IMR-90 (cell line): ENCODE measurements at regions not wholly inside any gene's neighbourhood (a gene's known extent, or its start where the extent isn't known, plus 50 kb on each side); places are given as distances from the start of the nearest gene placed in this dataset.

Experiments used
- ATAC-seq: fragments of 200-7000 bp; cut with Tn5 transposase; 2 replicates; pipeline ENCODE4 v1.9.1; 2020; ENCODE audit warnings: low read depth, mild to moderate bottlenecking, moderate library complexity
- BruUV-seq: library from RNA; stranded (reverse); fragments of 400-500 nt; replicated peaks from 2 replicates; lab custom pipeline; 2021; lab: Mats Ljungman, UMichigan
- CTCF ChIA-PET: fragments of 300-600 bp; formaldehyde crosslinking; extraction: SDS; loops from one replicate; lab custom pipeline; 2021; ENCODE audit warnings: antibody characterized with exemption; lab: Yijun Ruan, JAX
- POLR2A ChIA-PET: fragments of 300-600 bp; sonication (Branson Sonifier 250); formaldehyde crosslinking; loops from one replicate; lab custom pipeline; 2022; ENCODE audit warnings: antibody characterized with exemption; ENCODE audit not compliant: unreplicated experiment; lab: Charles Lee
- DNase-seq: peaks from one replicate; pipeline ENCODE4 v3.0.0; 2013
- H2AFZ ChIP-seq: replicated peaks from 2 replicates; pipeline ENCODE3; 2013; ENCODE audit warnings: low read length, mild to moderate bottlenecking; ENCODE audit not compliant: poor library complexity
- H2AK5ac ChIP-seq: 2 replicates; pipeline ENCODE4 v1.6.1; 2013; ENCODE audit warnings: low read depth, low read length, inconsistent platforms
- H2AK9ac ChIP-seq: replicated peaks from 2 replicates; pipeline ENCODE3; 2013; ENCODE audit warnings: mild to moderate bottlenecking, low read depth, low read length, moderate library complexity; ENCODE audit not compliant: poor library complexity
- H2BK120ac ChIP-seq: 2 replicates; pipeline ENCODE4 v1.6.1; 2013; ENCODE audit warnings: low read depth, low read length, inconsistent platforms
- H2BK15ac ChIP-seq: 3 replicates; pipeline ENCODE4 v1.6.1; 2013; ENCODE audit warnings: low read depth, low read length, inconsistent platforms
- H2BK20ac ChIP-seq: 2 replicates; pipeline ENCODE4 v1.6.1; 2013; ENCODE audit warnings: low read depth, mild to moderate bottlenecking, inconsistent platforms, low read length, moderate library complexity
- H2BK5ac ChIP-seq: 2 replicates; pipeline ENCODE4 v1.6.1; 2013; ENCODE audit warnings: mild to moderate bottlenecking, low read depth, low read length, inconsistent platforms; ENCODE audit not compliant: poor library complexity, severe bottlenecking
- H3K14ac ChIP-seq: replicated peaks from 2 replicates; pipeline ENCODE4 v1.6.1; 2013; ENCODE audit warnings: low read depth, low read length, inconsistent platforms
- H3K18ac ChIP-seq: 2 replicates; pipeline ENCODE4 v1.6.1; 2013; ENCODE audit warnings: low read depth, low read length, control low read depth
- H3K23ac ChIP-seq: 2 replicates; pipeline ENCODE4 v1.6.1; 2013; ENCODE audit warnings: low read depth, low read length, inconsistent platforms
- H3K27ac ChIP-seq: 2 replicates; pipeline ENCODE4 v1.5.1; 2013; ENCODE audit warnings: mild to moderate bottlenecking, control low read depth, low read length; ENCODE audit not compliant: insufficient read depth
- H3K27me3 ChIP-seq: 2 replicates; pipeline ENCODE4 v1.6.1; 2013; ENCODE audit warnings: low read length; ENCODE audit not compliant: control insufficient read depth, insufficient read depth
- H3K36me3 ChIP-seq: 2 replicates; pipeline ENCODE4 v1.6.1; 2013; ENCODE audit warnings: low read length, mixed read lengths; ENCODE audit not compliant: control insufficient read depth, insufficient read depth
- H3K4ac ChIP-seq: 2 replicates; pipeline ENCODE4 v1.6.1; 2013; ENCODE audit warnings: low read depth, low read length, inconsistent platforms
- H3K4me1 ChIP-seq: 2 replicates; pipeline ENCODE4 v1.6.1; 2013; ENCODE audit warnings: low read length, mixed read lengths; ENCODE audit not compliant: control insufficient read depth, insufficient read depth
- H3K4me2 ChIP-seq: 2 replicates; pipeline ENCODE4 v1.6.1; 2013; ENCODE audit warnings: low read depth, mild to moderate bottlenecking, control low read depth, low read length, moderate library complexity
- H3K4me3 ChIP-seq: 2 replicates; pipeline ENCODE4 v1.5.1; 2013; ENCODE audit warnings: low read depth, mild to moderate bottlenecking, control low read depth, low read length, moderate library complexity; ENCODE audit not compliant: insufficient read depth
- H3K56ac ChIP-seq: 2 replicates; pipeline ENCODE4 v1.6.1; 2013; ENCODE audit warnings: low read length, inconsistent platforms; ENCODE audit not compliant: insufficient read depth; ENCODE audit errors: extremely low read depth
- H3K79me1 ChIP-seq, 2 experiments: 2 replicates each; pipeline ENCODE4 v1.6.1; 2013; ENCODE audit warnings: low read length in 2 of 2, inconsistent platforms in 1 of 2, low read depth in 1 of 2
- H3K9ac ChIP-seq: 2 replicates; pipeline ENCODE4 v1.6.1; 2013; ENCODE audit warnings: low read depth, low read length, control low read depth
- H3K9me1 ChIP-seq: 2 replicates; pipeline ENCODE4 v1.6.1; 2013; ENCODE audit warnings: low read length, inconsistent platforms; ENCODE audit not compliant: insufficient read depth
- H3K9me3 ChIP-seq: 2 replicates; pipeline ENCODE4 v1.6.1; 2013; ENCODE audit warnings: low read length; ENCODE audit not compliant: control insufficient read depth, insufficient read depth
- H4K20me1 ChIP-seq: 2 replicates; pipeline ENCODE4 v1.6.1; 2013; ENCODE audit warnings: low read length, inconsistent platforms; ENCODE audit not compliant: insufficient read depth
- H4K5ac ChIP-seq: 2 replicates; pipeline ENCODE4 v1.6.1; 2013; ENCODE audit warnings: mild to moderate bottlenecking, low read depth, low read length, control low read depth
- H4K8ac ChIP-seq, 2 experiments: 2 replicates each; pipeline ENCODE4 v1.6.1; 2013; ENCODE audit warnings: low read depth in 2 of 2, low read length in 2 of 2, control low read depth in 1 of 2, inconsistent platforms in 1 of 2
- H4K91ac ChIP-seq: 2 replicates; pipeline ENCODE4 v1.6.1; 2013; ENCODE audit warnings: low read depth, low read length, inconsistent platforms; ENCODE audit not compliant: insufficient read depth
- BHLHE40 ChIP-seq: fragments of 150-350 bp; IDR thresholded peaks from 2 replicates; pipeline ENCODE4 v1.6.1; 2016; ENCODE audit warnings: mild to moderate bottlenecking, low read depth, low read length
- CEBPB ChIP-seq: IDR thresholded peaks from 2 replicates; pipeline ENCODE4 v1.6.1; 2012; ENCODE audit warnings: low read depth, low read length, improper control_type of control experiment
- CHD1 ChIP-seq: IDR thresholded peaks from 2 replicates; pipeline ENCODE4 v1.6.1; 2012; ENCODE audit warnings: low read depth, low read length, improper control_type of control experiment
- FOS ChIP-seq: fragments of 150-350 bp; IDR thresholded peaks from 2 replicates; pipeline ENCODE4 v1.6.1; 2016; ENCODE audit warnings: low read depth, low read length
- MAFK ChIP-seq: IDR thresholded peaks from 2 replicates; pipeline ENCODE4 v1.6.1; 2012; ENCODE audit warnings: low read depth, low read length, improper control_type of control experiment
- MAZ ChIP-seq: IDR thresholded peaks from 2 replicates; pipeline ENCODE4 v1.6.1; 2012; ENCODE audit warnings: low read depth, mild to moderate bottlenecking, low read length, improper control_type of control experiment, moderate library complexity, borderline replicate concordance
- MXI1 ChIP-seq: IDR thresholded peaks from 2 replicates; pipeline ENCODE4 v1.6.1; 2012; ENCODE audit warnings: low read depth, mild to moderate bottlenecking, low read length, moderate library complexity, borderline replicate concordance
- NFE2L2 ChIP-seq: fragments of 150-350 bp; IDR thresholded peaks from 2 replicates; pipeline ENCODE4 v1.6.1; 2016; ENCODE audit warnings: low read depth, mild to moderate bottlenecking, low read length
- RAD21 ChIP-seq: IDR thresholded peaks from 2 replicates; pipeline ENCODE4 v1.6.1; 2012; ENCODE audit warnings: low read length, improper control_type of control experiment
- RCOR1 ChIP-seq: IDR thresholded peaks from 2 replicates; pipeline ENCODE4 v1.6.1; 2012; ENCODE audit warnings: mild to moderate bottlenecking, low read length, improper control_type of control experiment; ENCODE audit not compliant: insufficient replicate concordance
- RFX5 ChIP-seq: IDR thresholded peaks from 2 replicates; pipeline ENCODE4 v1.8.0; 2012; ENCODE audit warnings: low read depth, mild to moderate bottlenecking, low read length, moderate library complexity
- SMC3 ChIP-seq: fragments of 150-350 bp; IDR thresholded peaks from 2 replicates; pipeline ENCODE4 v1.6.1; 2016; ENCODE audit warnings: low read depth, mild to moderate bottlenecking, antibody characterized with exemption, low read length, moderate library complexity
- WGBS, 2 experiments: methylation state at CpG; one replicate each; pipeline versions ENCODE4 v1.1.5 to v1.1.7; 2013; ENCODE audit warnings: missing lambda C conversion rate in 2 of 2; ENCODE audit not compliant: insufficient read length in 1 of 2; ENCODE audit errors: extremely low coverage in 2 of 2; 5-methylcytosine and 5-hydroxymethylcytosine counted together
- dilution Hi-C: fragments of 300-500 bp; cut with HindIII; formaldehyde crosslinking; loops from one replicate; pipeline ENCODE4 v1.14.3; 2018; ENCODE audit warnings: low sequenced_read_pairs; ENCODE audit not compliant: unreplicated experiment
- in situ Hi-C: fragments of 300-500 bp; cut with MboI; formaldehyde crosslinking; loops from 3 replicates; pipeline ENCODE4 v1.14.3; 2019; ENCODE audit warnings: low sequenced_read_pairs, inconsistent platforms, mixed read lengths
- intact Hi-C: fragments of 100-400 bp; cut with micrococcal nuclease; formaldehyde crosslinking; loops from 2 replicates; pipeline ENCODE4 v1.10.0; 2022
- TF ChIP-seq, protein P1 (sequence below): conservative IDR thresholded peaks from 2 replicates; pipeline ENCODE4 v1.5.1; 2012; ENCODE audit warnings: mild to moderate bottlenecking, low read depth, low read length, improper control_type of control experiment
- TF ChIP-seq, protein P2 (sequence below): fragments of 150-350 bp; IDR thresholded peaks from 2 replicates; pipeline ENCODE4 v1.6.1; 2016; ENCODE audit warnings: low read depth, mild to moderate bottlenecking, low read length, moderate library complexity, borderline replicate concordance

DNA sequence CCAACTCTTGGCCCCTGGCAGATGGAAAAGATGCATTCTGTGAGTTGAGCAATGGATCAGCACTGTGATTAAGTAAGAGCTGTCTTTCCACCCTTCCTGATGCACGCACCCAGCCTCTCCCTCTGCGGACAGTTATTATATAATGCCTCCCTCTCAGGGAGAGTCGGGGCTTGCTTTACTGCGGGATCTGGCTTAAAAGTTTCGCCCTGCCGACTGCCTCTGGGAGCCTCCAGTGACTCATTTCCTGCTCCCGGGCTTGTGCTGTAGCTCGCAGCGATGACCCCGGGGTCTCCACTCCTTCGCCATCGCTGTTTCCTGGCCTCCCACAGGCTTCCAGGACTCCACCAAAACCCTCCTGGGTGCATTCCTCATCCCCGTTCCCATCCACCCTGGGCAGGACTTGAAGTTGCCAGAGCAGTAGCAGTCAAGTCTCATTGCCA is 107.4 kb upstream of the SLC7A1 start:
- H3K4me3 ChIP-seq: no peak overlapping the region
- no peaks in the 10 kb centered on the region for H3K36me3 ChIP-seq
- H4K5ac ChIP-seq: no peak overlapping the region
- no peaks in the 10 kb centered on the region for H3K9me3 ChIP-seq
- BruUV-seq: no TSS peak
- no peak overlapping the region for H2BK20ac ChIP-seq
- no peak overlapping the region for H3K18ac ChIP-seq
- TF ChIP-seq BHLHE40 (0 out of 2 replicates have a peak, but pooled peaks have one; percentile 21), FOS (0 out of 2 replicates have a peak, but pooled peaks have one; percentile 20), MAFK (no peak), RAD21 (no peak), CEBPB (peak; percentile 66), NFE2L2 (no peak), CHD1 (no peak), MXI1 (no peak), RCOR1 (no peak), MAZ (no peak), RFX5 (no peak), SMC3 (no peak)
- TF ChIP-seq, protein P1, sequence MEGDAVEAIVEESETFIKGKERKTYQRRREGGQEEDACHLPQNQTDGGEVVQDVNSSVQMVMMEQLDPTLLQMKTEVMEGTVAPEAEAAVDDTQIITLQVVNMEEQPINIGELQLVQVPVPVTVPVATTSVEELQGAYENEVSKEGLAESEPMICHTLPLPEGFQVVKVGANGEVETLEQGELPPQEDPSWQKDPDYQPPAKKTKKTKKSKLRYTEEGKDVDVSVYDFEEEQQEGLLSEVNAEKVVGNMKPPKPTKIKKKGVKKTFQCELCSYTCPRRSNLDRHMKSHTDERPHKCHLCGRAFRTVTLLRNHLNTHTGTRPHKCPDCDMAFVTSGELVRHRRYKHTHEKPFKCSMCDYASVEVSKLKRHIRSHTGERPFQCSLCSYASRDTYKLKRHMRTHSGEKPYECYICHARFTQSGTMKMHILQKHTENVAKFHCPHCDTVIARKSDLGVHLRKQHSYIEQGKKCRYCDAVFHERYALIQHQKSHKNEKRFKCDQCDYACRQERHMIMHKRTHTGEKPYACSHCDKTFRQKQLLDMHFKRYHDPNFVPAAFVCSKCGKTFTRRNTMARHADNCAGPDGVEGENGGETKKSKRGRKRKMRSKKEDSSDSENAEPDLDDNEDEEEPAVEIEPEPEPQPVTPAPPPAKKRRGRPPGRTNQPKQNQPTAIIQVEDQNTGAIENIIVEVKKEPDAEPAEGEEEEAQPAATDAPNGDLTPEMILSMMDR: no peak
- TF ChIP-seq, protein P2, sequence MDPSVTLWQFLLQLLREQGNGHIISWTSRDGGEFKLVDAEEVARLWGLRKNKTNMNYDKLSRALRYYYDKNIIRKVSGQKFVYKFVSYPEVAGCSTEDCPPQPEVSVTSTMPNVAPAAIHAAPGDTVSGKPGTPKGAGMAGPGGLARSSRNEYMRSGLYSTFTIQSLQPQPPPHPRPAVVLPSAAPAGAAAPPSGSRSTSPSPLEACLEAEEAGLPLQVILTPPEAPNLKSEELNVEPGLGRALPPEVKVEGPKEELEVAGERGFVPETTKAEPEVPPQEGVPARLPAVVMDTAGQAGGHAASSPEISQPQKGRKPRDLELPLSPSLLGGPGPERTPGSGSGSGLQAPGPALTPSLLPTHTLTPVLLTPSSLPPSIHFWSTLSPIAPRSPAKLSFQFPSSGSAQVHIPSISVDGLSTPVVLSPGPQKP: no peak
- no peaks in the 10 kb centered on the region for H3K4me1 ChIP-seq
- intact Hi-C loops (no loop called here), in situ Hi-C loops (no loop called here), dilution Hi-C loops (no loop called here)
- H2AFZ ChIP-seq: peak overlapping the region; percentile 76
- H4K8ac ChIP-seq: no peak overlapping the region
- ATAC-seq: peak; percentile 59
- 0 out of 2 replicates have a peak, but pooled peaks cover 4% of the 10 kb centered on the region for H3K9me1 ChIP-seq
- ChIA-PET POLR2A (no interaction called here), CTCF (interaction anchor here (0.6 to 2.8 kb wide), 2 partner anchors 147 to 195 kb away, joined by 3 to 11 read pairs; no protein-coding TSS in a partner anchor)
- no peak overlapping the region for H3K56ac ChIP-seq
- no peak overlapping the region for H2AK5ac ChIP-seq
- H3K14ac ChIP-seq: 0 out of 2 replicates have a peak overlapping the region, but pooled peaks have one; percentile 16
- WGBS, 2 experiments: 55% methylated on average over 5 of the region's 13 CpGs; no CpG with 5 or more reads in 1 of the 2 experiments
- no peak overlapping the region for H2AK9ac ChIP-seq
- 0 out of 2 replicates have a peak overlapping the region, but pooled peaks have one; percentile 45 for H3K23ac ChIP-seq
- no peak overlapping the region for H2BK15ac ChIP-seq
- H3K4me2 ChIP-seq: peak overlapping the region; percentile 18; the same call in 1 of the 2 replicates
- no peaks in the 10 kb centered on the region for H3K79me1 ChIP-seq
- peak; percentile 69 for DNase-seq
- H2BK5ac ChIP-seq: no peak overlapping the region
- H2BK120ac ChIP-seq: no peak overlapping the region
- H3K9ac ChIP-seq: no peak overlapping the region
- H4K91ac ChIP-seq: no peak overlapping the region
- H4K20me1 ChIP-seq: 0 out of 2 replicates have a peak, but pooled peaks cover 3% of the 10 kb centered on the region
- H3K27me3 ChIP-seq: peaks cover 7% of the 10 kb centered on the region
- H3K4ac ChIP-seq: peak overlapping the region; percentile 30; the same call in 1 of the 2 replicates
- H3K27ac ChIP-seq: no peak overlapping the region
